ENCODE measurements at regions not wholly inside any gene's neighbourhood (a gene's known extent, or its start where the extent isn't known, plus 50 kb on each side); places are given as distances from the start of the nearest gene placed in this dataset.
A peak's percentile ranks its signal among the peaks of the same experiment; 100 is the strongest.

DNA sequence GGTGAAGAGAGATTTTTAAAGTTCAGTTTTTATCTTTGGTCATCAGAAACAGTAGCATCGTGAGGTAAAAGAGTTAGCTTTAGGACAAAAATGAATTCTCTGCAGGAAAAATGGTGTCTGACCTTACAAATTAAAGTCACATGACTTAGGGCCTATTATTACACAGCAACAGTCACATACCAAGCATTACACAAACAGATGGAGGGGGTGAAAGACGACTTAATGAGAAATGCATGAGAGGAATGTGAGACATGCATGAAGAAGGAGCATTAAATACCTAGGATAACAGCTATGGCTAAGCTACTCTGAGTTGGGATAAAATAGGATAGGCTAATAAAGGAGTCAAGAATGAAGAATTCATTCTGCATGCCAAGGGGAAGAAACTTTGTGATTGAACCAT lies 77.5 kb downstream of the BLID start:
- peaks cover 6% of the 10 kb centered on the region for H3K27me3 Mint-ChIP-seq
- H3K36me3 Mint-ChIP-seq (ENCODE audit: insufficient read depth), result no peaks in the 10 kb centered on the region
- no peak overlapping the region for H3K27ac Mint-ChIP-seq
- H3K4me1 Mint-ChIP-seq (ENCODE audit: low read depth), result peaks cover 7% of the 10 kb centered on the region
- no peaks in the 10 kb centered on the region for H3K9me3 Mint-ChIP-seq (ENCODE audit: low read depth)
- H3K4me3 Mint-ChIP-seq (ENCODE audit: low read depth), result no peak overlapping the region
- TF ChIP-seq, protein P1, sequence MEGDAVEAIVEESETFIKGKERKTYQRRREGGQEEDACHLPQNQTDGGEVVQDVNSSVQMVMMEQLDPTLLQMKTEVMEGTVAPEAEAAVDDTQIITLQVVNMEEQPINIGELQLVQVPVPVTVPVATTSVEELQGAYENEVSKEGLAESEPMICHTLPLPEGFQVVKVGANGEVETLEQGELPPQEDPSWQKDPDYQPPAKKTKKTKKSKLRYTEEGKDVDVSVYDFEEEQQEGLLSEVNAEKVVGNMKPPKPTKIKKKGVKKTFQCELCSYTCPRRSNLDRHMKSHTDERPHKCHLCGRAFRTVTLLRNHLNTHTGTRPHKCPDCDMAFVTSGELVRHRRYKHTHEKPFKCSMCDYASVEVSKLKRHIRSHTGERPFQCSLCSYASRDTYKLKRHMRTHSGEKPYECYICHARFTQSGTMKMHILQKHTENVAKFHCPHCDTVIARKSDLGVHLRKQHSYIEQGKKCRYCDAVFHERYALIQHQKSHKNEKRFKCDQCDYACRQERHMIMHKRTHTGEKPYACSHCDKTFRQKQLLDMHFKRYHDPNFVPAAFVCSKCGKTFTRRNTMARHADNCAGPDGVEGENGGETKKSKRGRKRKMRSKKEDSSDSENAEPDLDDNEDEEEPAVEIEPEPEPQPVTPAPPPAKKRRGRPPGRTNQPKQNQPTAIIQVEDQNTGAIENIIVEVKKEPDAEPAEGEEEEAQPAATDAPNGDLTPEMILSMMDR (IDR thresholded peaks at IDR 0.05; ENCODE audit: unreplicated experiment), result no peak
- DNase-seq (ENCODE audit: low spot score, unreplicated experiment), result no peak

- DNase-seq (ENCODE audit: low spot score, unreplicated experiment), result no peak
- Mint-ChIP-seq H3K4me3 (ENCODE audit: low read depth) (no peak overlapping the region), H3K4me1 (ENCODE audit: low read depth) (peaks cover 7% of the 10 kb centered on the region), H3K27me3 (peaks cover 3% of the 10 kb centered on the region), H3K9me3 (ENCODE audit: low read depth) (no peaks in the 10 kb centered on the region), H3K27ac (peak overlapping the region; percentile 60), H3K36me3 (ENCODE audit: insufficient read depth) (no peaks in the 10 kb centered on the region)
- TF ChIP-seq, protein P1 (IDR thresholded peaks at IDR 0.05; ENCODE audit: unreplicated experiment), result no peak
Observed at GRCh38 chr11:122037911-122038310, 78.1 kb downstream of the BLID start.

DNA sequence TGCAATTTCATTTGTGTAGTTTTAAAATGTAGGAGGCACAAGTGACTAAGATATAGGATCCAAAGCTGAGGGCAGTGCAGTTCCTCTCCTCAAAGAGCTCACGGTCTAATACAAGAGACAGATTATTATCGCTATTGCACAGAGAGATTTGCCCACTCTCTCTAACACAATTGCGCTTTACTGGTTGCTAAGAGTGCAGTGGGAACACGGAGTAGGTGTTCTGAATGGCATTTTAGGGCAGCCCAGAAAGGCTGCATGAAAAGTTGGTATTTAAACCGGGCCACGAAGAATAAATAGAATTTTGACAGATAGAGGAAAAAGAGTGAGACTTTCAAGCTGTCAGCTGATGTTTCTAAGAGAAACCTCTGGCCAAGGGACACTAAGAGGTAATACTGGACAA lies 79.5 kb downstream of the BLID start:
- H3K4me1 Mint-ChIP-seq (ENCODE audit: low read depth), result peaks cover 6% of the 10 kb centered on the region
- H3K27ac Mint-ChIP-seq, result no peak overlapping the region
- H3K27me3 Mint-ChIP-seq, result no peaks in the 10 kb centered on the region
- no peaks in the 10 kb centered on the region for H3K9me3 Mint-ChIP-seq (ENCODE audit: low read depth)
- H3K4me3 Mint-ChIP-seq (ENCODE audit: low read depth), result no peak overlapping the region
- TF ChIP-seq, protein P1 (IDR thresholded peaks at IDR 0.05; ENCODE audit: unreplicated experiment), result no peak
- DNase-seq (ENCODE audit: low spot score, unreplicated experiment), result no peak
- no peaks in the 10 kb centered on the region for H3K36me3 Mint-ChIP-seq (ENCODE audit: insufficient read depth)

- no peaks in the 10 kb centered on the region for H3K27me3 Mint-ChIP-seq
- no peaks in the 10 kb centered on the region for H3K36me3 Mint-ChIP-seq (ENCODE audit: insufficient read depth)
- H3K27ac Mint-ChIP-seq, result no peak overlapping the region
- no peak overlapping the region for H3K4me3 Mint-ChIP-seq (ENCODE audit: low read depth)
- H3K4me1 Mint-ChIP-seq (ENCODE audit: low read depth), result peaks cover 6% of the 10 kb centered on the region
- no peaks in the 10 kb centered on the region for H3K9me3 Mint-ChIP-seq (ENCODE audit: low read depth)
- TF ChIP-seq, protein P1 (IDR thresholded peaks at IDR 0.05; ENCODE audit: unreplicated experiment), result no peak
- no peak for DNase-seq (ENCODE audit: low spot score, unreplicated experiment)
Observed at GRCh38 chr11:122036018-122036417, 80.0 kb downstream of the BLID start.

GRCh38 chr11:122033631-122034030 lies 82.4 kb downstream of the BLID start:
- Mint-ChIP-seq H3K9me3 (ENCODE audit: low read depth) (no peaks in the 10 kb centered on the region), H3K27ac (no peak overlapping the region), H3K36me3 (ENCODE audit: insufficient read depth) (no peaks in the 10 kb centered on the region), H3K4me1 (ENCODE audit: low read depth) (peaks cover 2% of the 10 kb centered on the region), H3K27me3 (peaks cover 3% of the 10 kb centered on the region), H3K4me3 (ENCODE audit: low read depth) (no peak overlapping the region)
- TF ChIP-seq, protein P1 (IDR thresholded peaks at IDR 0.05; ENCODE audit: unreplicated experiment), result no peak
- no peak for DNase-seq (ENCODE audit: low spot score, unreplicated experiment)

Data from progenitor cell of endocrine pancreas (in vitro differentiated cells).